HG03575 (cell line): ENCODE measurements at regions not wholly inside any gene's neighbourhood (a gene's known extent, or its start where the extent isn't known, plus 50 kb on each side); places are given as distances from the start of the nearest gene placed in this dataset.
"Not testable (repeated sequence)": the region's sequence is repeated elsewhere in the genome, so short reads cannot be mapped to it uniquely, and the experiment has no call there.

Experiments
- ATAC-seq: cut with Tn5 transposase; IDR thresholded peaks from one replicate; pipeline ENCODE4 v1.9.1; 2021; ENCODE audit not compliant: unreplicated experiment, insufficient number of reproducible peaks, low FRiP score; ENCODE audit errors: extremely low read depth

DNA sequence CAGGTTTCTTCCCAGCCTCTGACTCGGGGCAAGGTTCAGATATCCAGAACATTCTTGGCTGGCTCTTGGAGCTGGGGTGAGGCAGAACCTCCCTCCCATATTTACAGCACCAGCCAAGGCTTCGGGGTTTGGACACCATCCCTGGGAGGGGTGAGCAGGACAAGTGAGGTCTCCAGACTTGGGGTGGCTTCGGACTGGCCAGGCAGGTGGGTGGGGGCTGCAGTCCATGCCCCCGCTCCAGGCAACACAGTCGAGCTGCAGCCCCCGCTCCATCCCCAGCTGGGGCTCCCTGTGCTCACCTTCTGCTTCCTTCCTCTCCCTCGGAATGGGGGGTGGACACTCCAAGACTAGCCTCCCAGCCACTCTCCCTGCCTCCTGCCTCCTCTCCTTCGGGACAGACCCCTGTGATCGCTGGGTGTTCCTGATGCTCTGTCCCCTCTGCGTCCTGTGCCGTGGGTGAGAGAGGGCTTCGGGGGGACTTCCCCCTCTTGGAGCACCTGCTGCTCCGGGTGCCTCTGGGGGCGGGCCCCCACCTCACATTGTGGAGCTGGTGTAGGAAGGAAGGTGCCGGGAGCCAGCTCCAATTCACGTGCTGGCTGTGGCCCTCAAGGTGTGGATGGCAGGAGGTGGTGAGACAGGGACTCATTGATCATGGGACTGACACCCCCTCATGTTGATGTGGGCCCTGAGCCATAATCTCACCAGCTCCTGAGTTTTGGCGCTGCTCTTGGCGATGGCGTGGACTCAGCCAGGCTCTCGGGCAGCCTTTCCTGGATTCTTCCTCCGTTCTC lies 189.2 kb downstream of the SEC14L1 start:
- no peak for ATAC-seq

GRCh38 chr17:77330602-77331081 lies 189.9 kb downstream of the SEC14L1 start:
- ATAC-seq, result no peak

DNA sequence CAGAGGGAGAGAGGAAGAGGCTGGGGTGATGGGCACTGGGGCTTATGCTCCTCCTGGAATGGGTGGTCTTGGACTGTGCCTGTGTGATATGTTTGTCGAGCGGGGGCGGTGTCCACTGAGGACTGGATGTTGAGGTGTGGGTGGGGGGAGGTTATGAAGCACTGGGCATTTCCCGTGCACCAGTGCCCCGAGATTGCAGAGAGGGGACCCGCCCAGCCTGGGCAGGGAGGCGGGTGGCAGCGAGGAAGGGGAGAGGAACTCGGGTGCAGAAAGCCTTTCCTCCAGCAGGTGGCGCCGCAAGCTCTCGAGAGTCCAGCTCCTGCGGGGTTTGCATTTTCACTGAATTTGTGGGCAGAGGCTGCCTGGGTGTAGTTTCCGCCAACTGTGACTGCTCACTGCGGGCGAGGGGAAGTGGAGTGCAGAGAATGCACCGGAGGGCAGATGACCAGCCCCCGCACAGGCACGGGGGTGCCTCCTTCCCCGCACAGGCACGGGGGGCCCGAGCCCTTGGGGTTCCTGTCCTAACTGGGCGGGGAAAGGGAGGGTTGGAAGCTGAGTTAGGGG lies 190.6 kb downstream of the SEC14L1 start:
- no peak for ATAC-seq

DNA sequence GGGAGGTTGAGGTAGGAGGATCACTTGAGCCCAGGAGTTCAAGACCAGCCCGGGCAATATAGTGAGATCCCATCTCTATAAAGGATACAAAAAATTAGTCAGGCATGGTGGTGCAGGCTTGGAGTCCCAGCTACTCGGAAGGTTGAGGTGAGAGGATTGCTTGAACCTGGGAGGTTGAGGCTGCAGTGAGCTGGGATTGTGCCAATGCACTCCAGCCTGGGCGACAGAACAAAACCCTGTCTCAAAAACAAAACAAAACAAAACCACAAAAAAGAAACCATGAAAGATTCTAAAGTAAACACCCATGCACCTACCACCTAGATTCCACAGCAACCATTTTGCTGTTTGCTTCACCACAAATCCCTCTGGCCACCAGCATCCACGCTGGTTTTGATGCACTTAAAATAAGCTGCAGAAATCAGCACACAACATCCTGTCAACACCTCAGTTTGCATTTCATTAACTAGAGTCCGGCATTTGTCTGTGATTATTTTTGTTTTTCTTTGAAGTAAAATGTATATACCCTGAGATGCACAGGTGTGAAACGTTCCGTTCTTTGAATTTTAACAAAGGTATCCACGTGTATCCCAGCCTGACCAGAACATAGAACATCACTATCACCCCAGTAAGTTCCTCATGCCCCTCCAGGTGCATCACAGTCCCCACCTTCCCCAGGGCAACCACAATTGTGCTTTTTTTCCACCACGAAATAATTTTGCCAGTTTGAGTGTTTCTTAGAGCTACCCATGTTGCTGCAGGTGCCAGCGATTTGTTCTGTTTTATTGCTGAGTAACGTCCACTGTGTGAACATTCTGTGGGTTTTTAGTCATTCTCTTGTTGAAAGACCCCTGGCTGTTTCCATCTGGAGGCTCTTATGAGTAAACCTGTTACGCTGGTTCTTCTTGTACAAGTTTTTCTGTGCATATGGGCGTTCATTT lies 191.5 kb downstream of the SEC14L1 start:
- no peak for ATAC-seq

GRCh38 chr17:77332981-77333685 lies 192.4 kb downstream of the SEC14L1 start:
- no peak for ATAC-seq

- ATAC-seq, result no peak
Measured at GRCh38 chr17:77337150-77337549, 196.4 kb downstream of the SEC14L1 start.

- ATAC-seq, result no peak
Measured at GRCh38 chr17:77341069-77341541, 200.3 kb downstream of the SEC14L1 start.

DNA sequence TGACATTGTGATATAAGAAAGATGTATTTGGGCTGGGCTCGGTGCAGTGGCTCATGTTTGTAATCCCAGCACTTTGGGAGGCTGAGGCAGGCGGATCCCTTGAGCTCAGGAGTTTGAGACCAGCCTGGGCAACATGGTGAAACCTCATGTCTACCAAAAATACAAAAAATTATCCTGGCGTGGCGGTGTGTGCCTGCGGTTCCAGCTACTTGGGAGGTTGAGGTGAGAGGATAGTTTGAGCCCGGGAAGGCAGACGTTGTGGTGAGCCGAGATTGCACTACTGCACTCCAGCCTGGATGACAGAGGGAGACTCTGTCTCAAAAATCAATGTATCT lies 201.9 kb downstream of the SEC14L1 start:
- ATAC-seq, result not testable (repeated sequence)

- no peak for ATAC-seq
Measured at GRCh38 chr17:77343031-77343800, 202.4 kb downstream of the SEC14L1 start.

GRCh38 chr17:77344038-77344437 lies 203.3 kb downstream of the SEC14L1 start:
- no peak for ATAC-seq

- ATAC-seq, result no peak
Measured at GRCh38 chr17:77345260-77345910, 204.6 kb downstream of the SEC14L1 start.

DNA sequence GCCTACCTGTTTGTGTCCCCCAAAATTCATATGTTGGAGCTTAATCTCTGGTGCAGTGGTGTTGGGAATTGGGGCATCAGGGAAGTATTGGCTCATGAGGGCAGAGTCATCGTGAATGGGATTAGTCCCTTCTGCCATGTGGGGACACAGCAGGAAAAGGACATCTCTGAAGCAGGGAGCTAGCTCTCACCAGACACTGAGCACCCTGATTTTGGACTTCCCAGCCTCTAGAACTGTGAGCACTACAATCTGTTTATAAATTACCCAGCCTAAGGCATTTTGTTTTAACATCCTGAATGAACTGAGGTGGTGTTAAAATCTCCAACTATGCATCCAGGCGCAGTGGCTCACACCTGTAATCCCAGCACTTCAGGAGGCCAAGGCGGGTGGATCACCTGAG lies 206.0 kb downstream of the SEC14L1 start:
- ATAC-seq, result no peak

GRCh38 chr17:77347544-77347943 lies 206.8 kb downstream of the SEC14L1 start:
- no peak for ATAC-seq

DNA sequence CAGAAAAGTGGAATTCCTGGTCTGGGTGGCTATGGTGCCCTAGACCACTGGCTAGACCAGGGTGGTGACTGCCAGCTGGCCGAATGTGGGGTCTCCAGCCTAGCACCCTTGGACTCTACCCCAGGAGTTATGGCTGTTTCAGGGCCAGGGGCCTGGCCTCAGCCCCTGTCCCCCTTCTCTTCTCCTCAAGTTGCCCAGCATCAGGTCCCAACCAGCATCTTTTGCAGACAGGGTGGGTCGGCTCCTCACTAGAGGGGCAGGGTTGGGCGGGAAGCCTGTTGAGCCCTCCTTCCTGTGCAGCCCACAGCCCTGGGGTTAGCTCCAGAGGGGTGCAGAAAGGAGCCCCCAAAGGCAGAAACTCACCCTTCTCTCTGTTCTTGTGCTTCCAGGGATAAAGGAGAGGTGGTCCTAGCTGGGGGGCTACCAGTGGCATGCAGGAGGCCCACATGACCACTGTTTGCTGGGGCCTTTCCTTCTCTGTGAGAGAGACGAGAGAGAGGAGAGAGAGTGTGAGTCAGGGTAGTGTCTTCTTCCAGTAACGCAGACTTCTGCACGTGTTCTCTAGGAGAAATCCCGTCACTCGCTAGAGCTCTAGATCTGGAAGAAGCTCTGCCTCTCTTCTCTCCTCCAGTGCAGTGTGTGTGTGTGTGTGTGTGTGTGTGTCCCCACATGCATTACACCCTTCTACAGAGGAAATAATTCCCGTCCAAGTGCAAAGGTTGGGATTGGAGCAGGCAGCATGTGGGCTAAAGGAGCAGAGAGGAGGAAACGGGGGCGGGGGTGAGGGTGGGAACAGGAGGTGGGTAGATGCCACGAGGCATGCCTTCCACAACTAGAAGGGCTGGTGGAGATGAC lies 209.4 kb downstream of the SEC14L1 start:
- ATAC-seq, result no peak

DNA sequence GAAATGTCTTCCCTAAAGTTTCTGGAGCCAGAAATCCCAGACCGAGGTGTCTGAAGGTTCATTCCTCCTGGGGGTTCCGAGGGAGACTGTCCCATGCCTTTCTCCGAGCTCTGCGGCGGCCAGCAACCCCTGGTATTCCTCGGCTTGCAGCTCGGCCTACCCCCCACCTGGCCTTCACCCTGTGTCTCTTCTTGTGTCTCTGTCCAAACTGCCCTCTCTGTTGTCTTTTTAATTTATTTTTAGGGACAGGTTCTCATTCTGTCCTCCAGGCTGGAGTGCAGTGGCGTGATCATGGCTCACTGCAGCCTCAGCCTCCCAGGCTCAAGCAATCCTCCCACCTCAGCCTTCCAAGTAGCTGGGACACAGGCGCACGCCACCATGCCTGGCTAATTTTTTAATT lies 211.7 kb downstream of the SEC14L1 start:
- no peak for ATAC-seq

GRCh38 chr17:77352996-77353395 lies 212.2 kb downstream of the SEC14L1 start:
- ATAC-seq, result no peak
